ENCODE measurements at regions not wholly inside any gene's neighbourhood (a gene's known extent, or its start where the extent isn't known, plus 50 kb on each side); places are given as distances from the start of the nearest gene placed in this dataset.

DNA sequence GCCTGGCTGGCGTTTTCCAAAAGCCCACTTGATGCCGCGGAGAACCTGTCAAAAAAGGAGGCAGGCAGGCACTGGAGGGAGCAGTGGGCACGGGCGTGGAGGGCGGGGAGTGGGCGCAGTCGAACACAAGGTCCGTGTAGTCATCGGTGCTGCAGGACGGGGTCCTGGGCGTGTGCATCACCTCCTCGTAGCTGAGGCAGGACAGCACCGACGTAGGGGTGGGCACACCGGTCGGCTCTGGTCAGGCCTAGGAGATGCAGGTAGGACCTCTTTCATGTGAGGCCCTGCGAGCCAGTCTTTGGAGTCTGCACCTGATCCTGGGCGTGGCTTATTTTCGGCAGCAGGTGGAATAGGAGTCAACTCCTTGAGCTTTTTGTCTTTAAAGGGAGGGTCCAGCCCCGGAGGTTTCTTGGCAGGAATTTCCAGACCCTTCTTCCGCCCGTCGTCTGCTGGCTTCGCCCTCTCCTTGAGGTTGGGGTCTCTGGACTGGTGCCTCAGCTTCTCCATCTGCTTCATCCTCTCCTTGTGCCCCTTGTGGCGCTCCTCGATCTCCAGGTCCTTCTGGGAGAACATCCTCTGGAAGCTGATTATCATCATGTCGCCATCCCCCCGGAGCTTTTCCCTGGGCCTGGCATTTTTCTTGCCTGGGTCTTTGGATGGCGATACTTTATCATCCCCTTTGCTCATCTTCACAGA is 892.5 kb upstream of the LRRTM1 start:
- no peaks in the 10 kb centered on the region for H3K4me1 ChIP-seq
- no peaks in the 10 kb centered on the region for H3K27me3 ChIP-seq
- ATAC-seq = no peak
- TF ChIP-seq, protein P1, sequence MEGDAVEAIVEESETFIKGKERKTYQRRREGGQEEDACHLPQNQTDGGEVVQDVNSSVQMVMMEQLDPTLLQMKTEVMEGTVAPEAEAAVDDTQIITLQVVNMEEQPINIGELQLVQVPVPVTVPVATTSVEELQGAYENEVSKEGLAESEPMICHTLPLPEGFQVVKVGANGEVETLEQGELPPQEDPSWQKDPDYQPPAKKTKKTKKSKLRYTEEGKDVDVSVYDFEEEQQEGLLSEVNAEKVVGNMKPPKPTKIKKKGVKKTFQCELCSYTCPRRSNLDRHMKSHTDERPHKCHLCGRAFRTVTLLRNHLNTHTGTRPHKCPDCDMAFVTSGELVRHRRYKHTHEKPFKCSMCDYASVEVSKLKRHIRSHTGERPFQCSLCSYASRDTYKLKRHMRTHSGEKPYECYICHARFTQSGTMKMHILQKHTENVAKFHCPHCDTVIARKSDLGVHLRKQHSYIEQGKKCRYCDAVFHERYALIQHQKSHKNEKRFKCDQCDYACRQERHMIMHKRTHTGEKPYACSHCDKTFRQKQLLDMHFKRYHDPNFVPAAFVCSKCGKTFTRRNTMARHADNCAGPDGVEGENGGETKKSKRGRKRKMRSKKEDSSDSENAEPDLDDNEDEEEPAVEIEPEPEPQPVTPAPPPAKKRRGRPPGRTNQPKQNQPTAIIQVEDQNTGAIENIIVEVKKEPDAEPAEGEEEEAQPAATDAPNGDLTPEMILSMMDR (IDR thresholded peaks at IDR 0.05) = no peak
- TF ChIP-seq POLR2A (IDR thresholded peaks at IDR 0.05) = no peak
- no peak overlapping the region for H3K4me3 ChIP-seq
- intact Hi-C loops (cut with DNase I) = no loop called here
- H3K27ac ChIP-seq = no peak overlapping the region
- peak in 1 of 5 donors; percentile 60 for DNase-seq
- H3K36me3 ChIP-seq = no peaks in the 10 kb centered on the region
- WGBS, 4 donors = 93 to 95% (median 94%) methylated on average over 30 of the region's 30 CpGs
- H3K9me3 ChIP-seq = peaks cover 0 to 6% (median 0%) of the 10 kb centered on the region in 12 donors

DNA sequence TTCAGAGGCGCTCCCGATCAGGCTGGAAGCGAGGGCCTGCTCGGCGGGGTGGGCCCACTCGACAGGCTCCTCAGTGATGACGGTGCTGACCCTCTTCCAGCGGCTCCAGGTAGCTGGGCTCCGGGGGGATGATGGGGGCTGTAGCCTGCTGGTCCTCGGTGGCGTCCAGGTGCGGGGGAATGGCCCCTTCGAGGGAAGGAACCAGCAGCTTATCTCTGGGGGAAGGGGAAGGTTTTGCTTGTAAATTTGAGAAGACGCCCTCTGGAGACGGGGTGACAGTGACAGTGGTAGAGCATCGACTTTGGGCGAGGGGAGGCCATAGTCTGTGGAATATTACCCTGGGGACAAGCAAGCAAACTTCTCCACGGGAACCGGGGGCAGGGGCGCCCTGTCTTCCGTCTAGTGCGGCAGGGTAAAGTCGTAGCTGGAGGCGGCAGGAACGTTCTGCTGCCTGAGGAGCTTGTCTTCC is 891.9 kb upstream of the LRRTM1 start:
- DNase-seq = peak in 1 of 5 donors; percentile 49
- 91 to 96% (median 94%) methylated on average over 21 to 25 of the region's 25 CpGs for WGBS, 4 donors
- Histone ChIP-seq H3K4me3 (no peak overlapping the region), H3K27me3 (no peaks in the 10 kb centered on the region), H3K4me1 (no peaks in the 10 kb centered on the region), H3K9me3 (peaks cover 0 to 6% (median 0%) of the 10 kb centered on the region in 12 donors), H3K27ac (no peak overlapping the region), H3K36me3 (no peaks in the 10 kb centered on the region)
- TF ChIP-seq POLR2A (IDR thresholded peaks at IDR 0.05) = no peak
- TF ChIP-seq, protein P1 (IDR thresholded peaks at IDR 0.05) = no peak
- intact Hi-C loops (cut with DNase I) = no loop called here
- no peak for ATAC-seq

DNA sequence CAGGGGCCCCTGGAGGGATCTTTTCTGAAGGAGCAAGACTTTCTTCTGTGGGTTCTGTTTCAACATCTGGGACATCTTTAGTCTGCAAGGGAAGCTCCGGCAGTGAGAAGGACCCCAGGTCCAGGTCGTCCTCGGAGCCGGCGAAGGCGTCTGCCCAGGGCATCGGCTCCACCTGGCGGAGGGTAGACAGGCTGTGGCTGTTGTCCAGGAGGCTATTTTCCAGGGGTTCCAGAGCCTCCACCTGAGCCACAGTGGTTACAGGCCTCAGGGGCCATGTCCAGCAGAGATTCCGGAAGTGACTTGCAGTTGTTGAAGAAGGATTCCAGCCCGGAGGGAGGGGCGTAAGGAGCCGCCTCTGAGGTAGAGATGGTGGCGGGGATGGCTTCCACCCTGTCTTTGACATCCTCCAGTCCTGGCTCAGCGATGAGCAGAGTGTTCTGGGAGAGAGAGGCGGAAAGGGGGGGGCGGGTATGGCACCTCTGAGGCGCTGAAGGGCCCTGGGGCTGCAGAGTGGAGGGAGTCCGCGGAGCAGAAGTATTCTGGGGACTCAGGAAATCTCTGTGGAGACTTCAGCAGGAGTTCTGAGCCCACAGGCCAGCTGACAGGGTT is 891.3 kb upstream of the LRRTM1 start:
- ATAC-seq = no peak
- TF ChIP-seq POLR2A (IDR thresholded peaks at IDR 0.05) = no peak
- TF ChIP-seq, protein P1 (IDR thresholded peaks at IDR 0.05) = no peak

DNA sequence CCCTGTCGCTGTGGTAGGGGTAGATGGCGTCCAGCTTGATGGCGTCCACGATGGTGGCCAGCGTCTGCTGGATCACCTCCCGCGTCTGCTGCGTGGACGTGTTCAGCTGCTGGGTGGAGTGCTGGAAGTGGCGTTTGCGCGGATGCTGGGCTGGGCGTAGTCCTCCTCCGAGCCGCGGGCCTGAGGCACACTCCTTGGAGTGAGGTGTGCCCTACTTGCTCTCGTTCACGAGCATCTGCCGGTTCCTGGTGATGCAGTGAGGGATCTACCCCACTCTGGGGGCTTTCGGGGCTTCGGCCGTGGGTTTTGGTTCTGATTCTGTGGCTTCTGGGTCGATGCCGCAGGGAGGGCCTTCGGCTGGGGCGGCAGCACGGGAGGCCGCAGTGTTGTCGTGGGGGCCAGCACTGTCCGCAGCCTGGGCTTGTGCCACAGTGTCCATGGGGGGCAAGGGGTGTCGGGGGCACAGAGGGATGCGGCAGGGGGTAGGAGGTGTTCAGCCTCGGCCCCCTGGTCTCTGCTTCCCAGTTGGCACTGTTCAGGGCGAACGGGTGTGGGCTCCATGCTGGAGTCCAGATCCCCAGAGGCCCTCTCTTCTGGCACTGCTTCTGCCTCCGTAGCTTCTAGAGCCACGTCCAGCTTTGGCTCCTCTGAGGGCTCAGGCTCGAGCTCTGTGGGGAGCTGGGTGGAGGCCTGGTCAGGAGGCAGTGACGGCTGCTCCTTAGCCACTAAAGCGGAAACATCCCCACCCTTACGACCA is 890.6 kb upstream of the LRRTM1 start:
- no peaks in the 10 kb centered on the region for H3K27me3 ChIP-seq
- intact Hi-C loops (cut with DNase I) = no loop called here
- no peak overlapping the region for H3K4me3 ChIP-seq
- no peaks in the 10 kb centered on the region for H3K36me3 ChIP-seq
- H3K4me1 ChIP-seq = no peaks in the 10 kb centered on the region
- DNase-seq = peak in 1 of 5 donors; percentile 44
- H3K9me3 ChIP-seq = peaks cover 0 to 6% (median 0%) of the 10 kb centered on the region in 12 donors
- H3K27ac ChIP-seq = no peak overlapping the region
- TF ChIP-seq, protein P1 (IDR thresholded peaks at IDR 0.05) = no peak
- TF ChIP-seq POLR2A (IDR thresholded peaks at IDR 0.05) = no peak
- 91 to 96% (median 92%) methylated on average over 30 to 41 of the region's 41 CpGs for WGBS, 4 donors
- ATAC-seq = peak in 1 of 4 donors; percentile 22

More for the DNA sequence above, 891.3 kb upstream of the LRRTM1 start:
- Histone ChIP-seq H3K27ac (no peak overlapping the region), H3K27me3 (no peaks in the 10 kb centered on the region), H3K36me3 (no peaks in the 10 kb centered on the region), H3K4me1 (no peaks in the 10 kb centered on the region), H3K4me3 (no peak overlapping the region), H3K9me3 (peaks cover 0 to 6% (median 0%) of the 10 kb centered on the region in 12 donors)
- DNase-seq = peak in 1 of 5 donors; percentile 45
- WGBS, 4 donors = 92 to 95% (median 94%) methylated on average over 13 to 19 of the region's 19 CpGs
- intact Hi-C loops (cut with DNase I) = no loop called here

All from heart left ventricle (tissue), 16 donors.